ENCODE measurements at regions not wholly inside any gene's neighbourhood (a gene's known extent, or its start where the extent isn't known, plus 50 kb on each side); places are given as distances from the start of the nearest gene placed in this dataset.
"Not testable (repeated sequence)": the region's sequence is repeated elsewhere in the genome, so short reads cannot be mapped to it uniquely, and the experiment has no call there.

GRCh38 chr11:59025097-59025496 is 61.0 kb upstream of the GLYATL1B start:
- H3K4me3 Mint-ChIP-seq (ENCODE audit: unreplicated experiment) = no peak overlapping the region
- TF ChIP-seq CTCF (IDR thresholded peaks at IDR 0.05; ENCODE audit: unreplicated experiment) = no peak
- no peaks in the 10 kb centered on the region for H3K4me1 Mint-ChIP-seq (ENCODE audit: unreplicated experiment)
- DNase-seq (ENCODE audit: low spot score) = no peak
- no peaks in the 10 kb centered on the region for H3K27me3 Mint-ChIP-seq (ENCODE audit: unreplicated experiment)
- no peaks in the 10 kb centered on the region for H3K36me3 Mint-ChIP-seq (ENCODE audit: low read depth, unreplicated experiment)
- H3K9me3 Mint-ChIP-seq (ENCODE audit: unreplicated experiment) = no peaks in the 10 kb centered on the region
- H3K27ac Mint-ChIP-seq (ENCODE audit: unreplicated experiment) = no peak overlapping the region

GRCh38 chr11:59028105-59028504 is 58.0 kb upstream of the GLYATL1B start:
- no peak for TF ChIP-seq CTCF (IDR thresholded peaks at IDR 0.05; ENCODE audit: unreplicated experiment)
- no peak overlapping the region for H3K27ac Mint-ChIP-seq (ENCODE audit: unreplicated experiment)
- DNase-seq (ENCODE audit: low spot score) = no peak
- no peak overlapping the region for H3K4me3 Mint-ChIP-seq (ENCODE audit: unreplicated experiment)
- H3K27me3 Mint-ChIP-seq (ENCODE audit: unreplicated experiment) = no peaks in the 10 kb centered on the region
- no peaks in the 10 kb centered on the region for H3K4me1 Mint-ChIP-seq (ENCODE audit: unreplicated experiment)
- H3K9me3 Mint-ChIP-seq (ENCODE audit: unreplicated experiment) = no peaks in the 10 kb centered on the region
- H3K36me3 Mint-ChIP-seq (ENCODE audit: low read depth, unreplicated experiment) = no peaks in the 10 kb centered on the region

GRCh38 chr11:59029366-59029889 is 56.7 kb upstream of the GLYATL1B start:
- no peak for DNase-seq (ENCODE audit: low spot score)
- Mint-ChIP-seq H3K4me3 (ENCODE audit: unreplicated experiment) (no peak overlapping the region), H3K9me3 (ENCODE audit: unreplicated experiment) (no peaks in the 10 kb centered on the region), H3K36me3 (ENCODE audit: low read depth, unreplicated experiment) (no peaks in the 10 kb centered on the region), H3K27ac (ENCODE audit: unreplicated experiment) (no peak overlapping the region), H3K4me1 (ENCODE audit: unreplicated experiment) (no peaks in the 10 kb centered on the region), H3K27me3 (ENCODE audit: unreplicated experiment) (no peaks in the 10 kb centered on the region)
- TF ChIP-seq CTCF (IDR thresholded peaks at IDR 0.05; ENCODE audit: unreplicated experiment) = no peak

GRCh38 chr11:59030037-59030436 is 56.1 kb upstream of the GLYATL1B start:
- no peak overlapping the region for H3K4me3 Mint-ChIP-seq (ENCODE audit: unreplicated experiment)
- TF ChIP-seq CTCF (IDR thresholded peaks at IDR 0.05; ENCODE audit: unreplicated experiment) = no peak
- no peaks in the 10 kb centered on the region for H3K27me3 Mint-ChIP-seq (ENCODE audit: unreplicated experiment)
- H3K9me3 Mint-ChIP-seq (ENCODE audit: unreplicated experiment) = no peaks in the 10 kb centered on the region
- H3K27ac Mint-ChIP-seq (ENCODE audit: unreplicated experiment) = no peak overlapping the region
- H3K4me1 Mint-ChIP-seq (ENCODE audit: unreplicated experiment) = no peaks in the 10 kb centered on the region
- DNase-seq (ENCODE audit: low spot score) = no peak
- no peaks in the 10 kb centered on the region for H3K36me3 Mint-ChIP-seq (ENCODE audit: low read depth, unreplicated experiment)

- not testable (repeated sequence) for H3K27ac Mint-ChIP-seq (ENCODE audit: unreplicated experiment); H3K4me3 Mint-ChIP-seq (ENCODE audit: unreplicated experiment); H3K9me3 Mint-ChIP-seq (ENCODE audit: unreplicated experiment); H3K4me1 Mint-ChIP-seq (ENCODE audit: unreplicated experiment); DNase-seq (ENCODE audit: low spot score); H3K36me3 Mint-ChIP-seq (ENCODE audit: low read depth, unreplicated experiment); H3K27me3 Mint-ChIP-seq (ENCODE audit: unreplicated experiment)
Measured at GRCh38 chr11:59031746-59032145, 54.4 kb upstream of the GLYATL1B start.

Measured in endothelial cell (in vitro differentiated cells).